IPS-20b (cell line): ENCODE measurements at regions not wholly inside any gene's neighbourhood (a gene's known extent, or its start where the extent isn't known, plus 50 kb on each side); places are given as distances from the start of the nearest gene placed in this dataset.
A peak's percentile ranks its signal among the peaks of the same experiment; 100 is the strongest.

ENCODE experiments used
- H3K27ac ChIP-seq: one replicate; pipeline ENCODE4 v1.5.1; 2013; ENCODE audit warnings: low read length
- H3K27me3 ChIP-seq: 2 replicates; pipeline ENCODE4 v1.6.1; 2013; ENCODE audit warnings: mild to moderate bottlenecking, low read length, inconsistent platforms; ENCODE audit not compliant: insufficient read depth
- H3K36me3 ChIP-seq: 2 replicates; pipeline ENCODE4 v1.6.1; 2013; ENCODE audit warnings: low read depth, mild to moderate bottlenecking, inconsistent platforms, low read length, moderate library complexity; ENCODE audit not compliant: insufficient read depth
- H3K4me1 ChIP-seq: 2 replicates; pipeline ENCODE4 v1.6.1; 2013; ENCODE audit warnings: mild to moderate bottlenecking, control low read depth, inconsistent platforms, low read length, moderate library complexity; ENCODE audit not compliant: insufficient read depth
- H3K4me3 ChIP-seq: 2 replicates; pipeline ENCODE4 v1.5.1; 2013; ENCODE audit warnings: mild to moderate bottlenecking, low read length, inconsistent platforms
- H3K9ac ChIP-seq: 2 replicates; pipeline ENCODE4 v1.6.1; 2013; ENCODE audit warnings: low read depth, mild to moderate bottlenecking, inconsistent platforms, low read length, moderate library complexity
- H3K9me3 ChIP-seq: 2 replicates; pipeline ENCODE4 v1.6.1; 2013; ENCODE audit warnings: mild to moderate bottlenecking, low read depth, low read length, inconsistent platforms; ENCODE audit not compliant: insufficient read depth

DNA sequence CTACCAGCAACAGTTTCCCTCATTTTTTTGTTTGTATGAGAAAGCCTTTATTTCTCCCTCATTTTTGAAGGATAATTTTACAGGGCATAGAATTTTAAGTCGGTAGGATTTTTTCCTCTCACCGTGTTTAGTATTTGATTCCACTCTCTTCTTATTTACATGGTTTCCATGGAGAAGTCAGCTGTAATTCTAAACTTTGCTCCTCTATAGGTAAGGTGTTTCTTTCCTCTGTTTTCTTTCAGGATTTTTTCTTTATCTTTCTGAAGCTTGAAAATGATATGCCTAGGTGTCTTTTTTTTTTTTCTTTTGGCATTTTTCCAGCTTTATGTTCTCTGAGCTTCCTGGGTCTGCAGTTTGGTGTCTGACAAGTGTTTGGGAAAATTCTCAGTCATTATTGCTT, 75.6 kb upstream of the ETV6 start:
- Histone ChIP-seq H3K4me3 (no peak overlapping the region), H3K27ac (no peak overlapping the region), H3K9ac (no peak overlapping the region)

DNA sequence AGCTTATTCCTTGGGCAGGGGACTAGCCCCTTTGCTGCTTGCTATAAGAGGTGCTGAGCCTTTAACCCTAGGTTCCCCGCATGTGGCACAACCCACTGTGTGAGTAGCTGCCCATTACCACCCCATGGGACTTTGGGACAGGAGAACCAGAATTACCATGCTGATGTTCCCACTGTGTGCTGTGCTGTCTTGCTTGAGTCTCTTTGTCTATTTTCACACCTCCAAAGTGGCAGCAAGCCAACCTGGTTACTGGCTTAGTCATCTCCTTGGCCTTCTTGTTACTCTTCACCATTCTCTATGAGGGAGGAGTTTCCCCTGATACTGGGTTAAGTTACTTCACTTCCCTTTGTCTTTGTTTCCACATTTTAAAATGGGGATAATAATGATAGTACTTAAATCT, 73.4 kb upstream of the ETV6 start:
- Histone ChIP-seq H3K4me1 (peaks cover 6% of the 10 kb centered on the region), H3K27me3 (no peaks in the 10 kb centered on the region), H3K9me3 (peaks cover 6% of the 10 kb centered on the region), H3K4me3 (no peak overlapping the region), H3K27ac (no peak overlapping the region), H3K9ac (no peak overlapping the region), H3K36me3 (no peaks in the 10 kb centered on the region)

More for the DNA sequence above, 75.6 kb upstream of the ETV6 start:
- H3K36me3 ChIP-seq: no peaks in the 10 kb centered on the region
- no peaks in the 10 kb centered on the region for H3K27me3 ChIP-seq
- no peaks in the 10 kb centered on the region for H3K4me1 ChIP-seq
- H3K9me3 ChIP-seq: peaks cover 6% of the 10 kb centered on the region

DNA sequence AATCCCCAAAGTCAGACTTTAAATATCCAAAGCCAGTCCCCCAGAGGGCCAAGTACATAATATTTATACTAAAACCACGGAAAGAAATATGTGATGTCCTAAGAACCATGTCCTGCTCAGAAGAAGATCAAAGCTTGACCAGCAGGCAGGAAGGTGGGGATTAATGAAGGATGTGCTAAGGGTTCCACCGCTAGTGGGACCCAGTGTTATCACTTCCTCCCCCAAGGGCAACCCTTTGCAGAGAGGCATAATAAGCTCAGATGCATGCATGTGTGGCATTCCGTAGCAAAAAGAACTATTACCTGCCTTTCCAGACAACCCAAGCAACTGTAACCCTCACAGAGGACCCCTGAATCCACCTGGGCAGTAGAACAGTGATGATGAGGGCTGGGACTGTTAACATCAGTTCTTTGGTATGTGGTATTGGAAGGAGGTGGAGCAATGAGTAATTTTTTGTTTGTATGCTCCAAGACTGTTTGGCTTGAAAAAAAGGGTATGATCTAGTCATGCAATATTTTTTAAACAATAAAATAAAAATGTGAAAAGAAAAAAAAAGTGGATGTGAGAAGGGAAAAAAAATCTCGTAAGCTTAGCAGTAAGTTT, 71.7 kb upstream of the ETV6 start:
- Histone ChIP-seq H3K4me1 (peaks cover 6% of the 10 kb centered on the region), H3K9me3 (peaks cover 6% of the 10 kb centered on the region), H3K27ac (no peak overlapping the region), H3K9ac (no peak overlapping the region), H3K4me3 (no peak overlapping the region), H3K27me3 (no peaks in the 10 kb centered on the region), H3K36me3 (no peaks in the 10 kb centered on the region)

DNA sequence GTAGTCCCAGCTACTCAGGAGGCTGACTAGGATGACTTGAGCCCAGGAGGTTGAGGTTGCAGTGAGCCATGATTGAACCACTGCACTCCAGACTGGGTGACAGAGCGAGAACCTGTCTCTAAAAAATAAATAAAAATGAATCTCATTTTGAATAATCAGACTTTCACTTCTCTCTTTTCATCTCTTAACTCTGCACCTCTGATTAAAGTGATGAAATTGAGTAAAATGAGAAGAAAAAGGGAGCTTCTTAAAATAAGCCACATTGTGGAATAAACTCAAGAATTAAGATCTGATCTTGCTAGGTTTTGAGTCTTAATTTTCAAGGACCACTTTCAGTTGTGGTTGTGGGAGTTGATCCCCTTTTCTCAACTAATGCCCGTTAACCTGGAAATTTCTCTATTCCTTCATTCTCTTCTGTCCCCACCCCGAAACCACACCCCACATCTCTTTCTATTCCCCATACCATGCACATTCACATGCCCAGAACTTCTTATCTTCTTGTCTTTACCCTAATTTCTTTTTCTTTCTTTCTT, 70.9 kb upstream of the ETV6 start:
- H3K9ac ChIP-seq: no peak overlapping the region
- no peaks in the 10 kb centered on the region for H3K27me3 ChIP-seq
- H3K4me3 ChIP-seq: no peak overlapping the region
- peaks cover 6% of the 10 kb centered on the region for H3K9me3 ChIP-seq
- peaks cover 6% of the 10 kb centered on the region for H3K4me1 ChIP-seq
- H3K36me3 ChIP-seq: no peaks in the 10 kb centered on the region
- no peak overlapping the region for H3K27ac ChIP-seq

DNA sequence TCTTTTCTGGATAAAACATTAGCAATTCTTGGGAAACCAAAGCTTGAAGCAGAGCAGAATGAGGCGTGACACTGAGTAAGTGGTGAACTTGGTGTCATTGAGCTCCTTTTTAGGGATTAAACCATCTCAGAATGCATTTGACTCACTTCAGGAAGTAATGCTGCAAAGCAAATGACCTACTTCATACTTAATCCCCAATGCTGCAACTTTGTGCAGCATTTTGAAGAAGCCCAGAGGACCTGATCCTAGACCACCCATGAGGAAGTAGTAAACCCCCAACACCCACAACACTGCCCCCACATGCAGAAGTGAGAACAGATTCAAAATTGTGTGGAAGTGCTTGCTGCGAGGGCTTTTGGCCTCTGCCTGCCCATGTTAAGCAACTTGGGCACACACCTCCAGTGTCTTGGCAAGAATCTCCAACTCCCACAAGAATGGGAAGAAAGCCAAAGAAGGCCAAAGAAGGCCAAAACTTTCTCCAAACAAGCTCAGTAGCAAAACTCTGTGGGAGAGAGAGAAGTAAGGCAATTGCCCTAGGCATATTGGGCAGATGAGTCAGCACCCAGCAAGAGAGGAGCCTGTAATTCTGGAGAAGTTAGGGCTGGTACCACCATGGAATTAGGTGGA, 69.2 kb upstream of the ETV6 start:
- H3K4me1 ChIP-seq: peaks cover 6% of the 10 kb centered on the region
- H3K9me3 ChIP-seq: no peaks in the 10 kb centered on the region
- no peak overlapping the region for H3K4me3 ChIP-seq
- H3K36me3 ChIP-seq: no peaks in the 10 kb centered on the region
- no peak overlapping the region for H3K9ac ChIP-seq
- H3K27me3 ChIP-seq: no peaks in the 10 kb centered on the region
- no peak overlapping the region for H3K27ac ChIP-seq

DNA sequence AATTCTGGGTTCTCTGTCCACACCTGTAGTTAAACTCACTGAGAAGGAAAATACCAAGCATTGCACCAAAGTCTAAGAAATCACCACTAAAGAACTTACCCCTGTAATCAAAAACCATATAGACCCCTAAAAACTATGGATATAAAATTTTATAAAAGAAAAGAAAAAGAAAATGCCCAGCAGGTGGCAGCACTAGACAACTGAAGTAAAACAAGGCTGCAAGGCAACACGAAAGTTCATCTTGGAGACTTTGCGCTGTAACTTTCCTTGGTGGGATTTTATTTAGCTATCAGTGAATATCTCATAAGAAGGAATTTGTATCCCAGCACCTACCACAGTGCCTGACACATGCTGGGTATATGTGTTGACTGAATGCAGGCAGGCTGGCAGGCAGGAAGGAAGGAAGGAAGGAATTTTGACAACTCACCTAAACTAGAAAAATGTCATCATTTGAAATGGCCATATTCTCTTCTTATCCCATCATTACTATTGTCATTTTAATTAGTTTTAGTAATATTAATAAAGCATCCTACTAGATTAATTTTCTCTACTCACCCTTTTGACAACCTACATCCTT, 68.2 kb upstream of the ETV6 start:
- no peaks in the 10 kb centered on the region for H3K27me3 ChIP-seq
- H3K4me3 ChIP-seq: no peak overlapping the region
- H3K9me3 ChIP-seq: no peaks in the 10 kb centered on the region
- H3K36me3 ChIP-seq: no peaks in the 10 kb centered on the region
- H3K9ac ChIP-seq: no peak overlapping the region
- H3K4me1 ChIP-seq: peaks cover 6% of the 10 kb centered on the region
- H3K27ac ChIP-seq: no peak overlapping the region

DNA sequence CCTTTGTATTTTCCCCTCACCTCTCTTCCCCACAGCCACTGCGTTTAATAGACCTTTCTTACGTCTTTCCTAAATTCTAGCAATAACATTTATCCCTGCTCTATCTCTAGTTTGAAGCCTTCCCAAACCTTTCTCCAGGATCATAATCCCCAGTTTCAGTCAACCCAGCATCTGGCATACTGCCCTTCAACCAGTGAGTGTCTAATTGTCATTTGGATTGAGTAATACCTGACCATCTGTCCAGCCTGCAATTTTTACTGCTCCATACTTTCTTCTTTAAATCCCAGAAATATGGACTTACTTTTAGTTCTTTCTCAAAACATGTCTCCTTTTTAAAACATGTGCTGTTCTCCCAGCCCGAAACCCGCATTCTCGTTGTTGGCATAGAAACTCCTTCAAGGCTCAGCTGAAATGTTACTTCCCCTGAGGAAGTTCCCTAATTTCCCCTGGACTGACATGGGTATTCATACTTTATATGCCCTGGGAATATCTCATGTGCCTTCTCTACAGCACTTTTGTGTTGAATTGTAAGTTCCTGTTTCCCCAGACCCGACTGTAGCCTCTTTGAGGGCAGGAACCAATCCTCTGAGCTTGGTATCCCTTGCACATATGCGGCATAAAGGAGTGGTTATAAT, 65.1 kb upstream of the ETV6 start:
- Histone ChIP-seq H3K4me3 (no peak overlapping the region), H3K27ac (no peak overlapping the region), H3K9ac (no peak overlapping the region), H3K9me3 (no peaks in the 10 kb centered on the region), H3K27me3 (no peaks in the 10 kb centered on the region), H3K36me3 (no peaks in the 10 kb centered on the region), H3K4me1 (peaks cover 6% of the 10 kb centered on the region)

DNA sequence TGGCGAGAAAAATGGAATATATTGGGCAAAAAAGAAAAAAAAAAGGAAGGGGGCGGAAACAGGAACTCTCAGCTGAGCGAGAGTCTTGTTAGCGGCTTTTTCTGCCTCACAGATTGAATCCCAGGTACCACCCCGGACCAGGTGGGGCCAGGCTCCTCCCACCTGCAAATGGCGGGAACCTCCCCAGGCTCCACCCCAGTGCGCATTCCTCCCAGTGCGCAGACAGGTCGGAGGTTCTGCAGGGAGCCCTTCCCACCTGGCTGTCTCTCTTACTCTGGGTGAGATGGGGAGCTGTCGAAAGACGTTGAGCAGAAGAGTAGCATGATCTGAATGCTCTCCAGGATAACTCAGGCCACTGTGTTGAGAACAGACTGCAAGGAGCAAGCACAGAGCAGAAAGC, 57.0 kb upstream of the ETV6 start:
- no peaks in the 10 kb centered on the region for H3K27me3 ChIP-seq
- no peak overlapping the region for H3K9ac ChIP-seq
- no peaks in the 10 kb centered on the region for H3K9me3 ChIP-seq
- peaks cover 16% of the 10 kb centered on the region for H3K4me1 ChIP-seq
- H3K27ac ChIP-seq: no peak overlapping the region
- H3K36me3 ChIP-seq: no peaks in the 10 kb centered on the region
- peak overlapping the region; percentile 9; the same call in 1 of the 2 replicates for H3K4me3 ChIP-seq

DNA sequence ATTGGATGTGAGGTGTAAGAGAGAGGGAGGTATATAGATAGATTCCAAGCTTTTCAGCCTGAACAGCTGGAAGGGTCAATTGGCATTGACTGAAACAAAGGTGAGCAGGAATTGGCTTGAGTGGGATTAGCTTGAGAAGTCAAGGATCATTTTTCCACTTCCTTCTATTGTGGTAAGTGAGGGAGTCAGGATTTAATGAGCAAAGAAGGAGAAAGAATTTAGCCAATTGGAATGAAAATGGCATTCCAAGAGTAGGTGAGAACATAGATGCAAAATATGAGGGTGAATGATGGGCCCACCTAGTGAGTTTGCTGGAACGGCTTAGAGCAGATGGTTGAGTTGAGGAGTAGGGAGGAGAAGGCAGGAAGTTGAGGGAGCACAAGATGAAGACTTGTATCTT, 56.5 kb upstream of the ETV6 start:
- Histone ChIP-seq H3K27ac (no peak overlapping the region), H3K36me3 (no peaks in the 10 kb centered on the region), H3K4me3 (peak overlapping the region; percentile 9; the same call in 1 of the 2 replicates), H3K9ac (no peak overlapping the region), H3K27me3 (no peaks in the 10 kb centered on the region), H3K4me1 (peaks cover 16% of the 10 kb centered on the region), H3K9me3 (no peaks in the 10 kb centered on the region)

DNA sequence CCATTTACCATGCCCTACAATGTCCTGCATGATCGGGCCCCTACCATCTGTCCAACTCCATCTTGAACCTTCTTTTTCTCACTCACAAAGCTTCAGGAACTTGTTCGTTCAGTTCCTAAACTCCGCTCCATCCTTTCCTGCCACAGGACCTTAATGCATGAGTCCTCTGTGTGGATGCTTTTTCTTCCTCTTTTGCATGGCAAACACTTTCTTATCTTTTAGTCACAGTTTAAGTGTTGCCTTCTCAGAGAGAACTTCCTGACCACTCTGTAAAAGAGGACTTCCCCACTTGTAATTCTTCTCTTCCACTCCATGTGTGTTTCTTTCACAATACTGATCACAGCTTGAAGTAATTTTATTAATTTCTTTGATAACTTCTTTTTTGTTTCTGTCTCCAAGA, 54.4 kb upstream of the ETV6 start:
- peaks cover 16% of the 10 kb centered on the region for H3K4me1 ChIP-seq
- H3K4me3 ChIP-seq: no peak overlapping the region
- H3K36me3 ChIP-seq: no peaks in the 10 kb centered on the region
- H3K27ac ChIP-seq: no peak overlapping the region
- H3K9ac ChIP-seq: no peak overlapping the region
- no peaks in the 10 kb centered on the region for H3K9me3 ChIP-seq
- H3K27me3 ChIP-seq: no peaks in the 10 kb centered on the region

DNA sequence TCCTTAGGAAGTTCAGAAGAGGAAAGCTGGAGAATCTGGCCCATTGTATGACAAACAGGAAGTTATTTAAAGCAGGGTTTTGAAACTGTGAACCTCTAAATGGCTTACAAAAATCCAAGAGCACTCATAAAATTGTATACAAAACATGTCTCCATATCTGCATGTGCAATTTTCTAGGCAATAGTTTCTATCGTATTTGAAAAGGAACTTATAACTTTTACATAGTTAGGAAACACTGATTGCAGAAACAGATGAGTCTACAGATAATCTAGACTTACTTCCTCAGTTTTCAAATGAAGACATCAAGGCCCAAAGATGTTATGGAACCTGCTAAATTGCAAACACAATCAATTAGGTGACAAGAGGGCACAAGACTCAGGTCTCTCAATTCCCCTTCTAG, 53.3 kb upstream of the ETV6 start:
- Histone ChIP-seq H3K9me3 (no peaks in the 10 kb centered on the region), H3K4me3 (no peak overlapping the region), H3K9ac (no peak overlapping the region), H3K27ac (no peak overlapping the region), H3K4me1 (peaks cover 7% of the 10 kb centered on the region), H3K27me3 (no peaks in the 10 kb centered on the region), H3K36me3 (no peaks in the 10 kb centered on the region)

DNA sequence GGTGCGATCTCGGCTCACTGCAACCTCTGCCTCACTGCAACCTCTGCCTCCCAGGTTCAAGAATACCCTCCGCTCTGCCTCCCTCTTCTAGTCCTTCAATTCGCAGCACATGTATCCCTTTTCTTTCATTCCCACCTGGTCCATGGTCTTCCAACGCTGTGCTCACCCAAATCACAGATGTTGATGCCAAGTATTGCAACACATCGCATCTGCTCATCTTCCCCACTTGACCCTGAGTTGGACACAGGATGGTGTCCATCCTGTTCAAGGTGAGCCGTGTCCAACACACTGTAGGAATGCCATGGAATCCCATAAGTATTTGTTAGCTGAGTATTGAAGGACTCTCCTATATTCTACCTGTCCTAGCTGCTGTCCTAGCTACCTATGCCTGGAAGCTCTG, 50.6 kb upstream of the ETV6 start:
- Histone ChIP-seq H3K4me3 (no peak overlapping the region), H3K9ac (no peak overlapping the region), H3K27me3 (no peaks in the 10 kb centered on the region), H3K36me3 (no peaks in the 10 kb centered on the region), H3K9me3 (no peaks in the 10 kb centered on the region), H3K4me1 (peaks cover 3% of the 10 kb centered on the region), H3K27ac (no peak overlapping the region)
